NCI-H2196 (cell line): ENCODE measurements at regions not wholly inside any gene's neighbourhood (a gene's known extent, or its start where the extent isn't known, plus 50 kb on each side); places are given as distances from the start of the nearest gene placed in this dataset.

Experiments
- DNase-seq: peaks from one replicate; lab custom pipeline; 2025; ENCODE audit not compliant: unreplicated experiment; lab: John Stamatoyannopoulos, UW

GRCh38 chr14:87139299-87139698 is 853.7 kb downstream of the GALC start:
- no peak for DNase-seq

- no peak for DNase-seq
These were observed 859.7 kb downstream of the GALC start for GRCh38 chr14:87133073-87133801.

- no peak for DNase-seq
These were observed 861.1 kb downstream of the GALC start for GRCh38 chr14:87131879-87132278.

DNA sequence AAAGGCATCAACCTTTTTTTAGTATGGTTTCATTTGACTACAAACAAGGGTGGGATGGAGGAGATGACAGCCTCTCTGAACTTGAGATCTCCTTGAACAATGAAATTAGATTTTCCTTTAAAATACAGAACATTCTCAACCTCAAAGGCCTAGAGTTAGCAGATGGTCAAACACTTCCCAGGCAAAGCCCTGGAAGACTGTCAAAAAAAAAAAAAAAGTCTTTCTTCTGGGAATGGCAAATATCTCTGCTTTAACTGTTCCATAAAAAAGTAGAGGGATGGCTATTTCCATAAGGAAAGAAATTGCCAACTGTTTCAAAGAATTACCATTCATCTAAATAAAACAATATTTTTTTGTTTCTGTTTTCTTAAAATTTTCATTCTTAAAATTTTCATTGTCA is 870.8 kb downstream of the GALC start:
- DNase-seq = no peak

GRCh38 chr14:87121716-87122115 is 871.3 kb downstream of the GALC start:
- DNase-seq = no peak

DNA sequence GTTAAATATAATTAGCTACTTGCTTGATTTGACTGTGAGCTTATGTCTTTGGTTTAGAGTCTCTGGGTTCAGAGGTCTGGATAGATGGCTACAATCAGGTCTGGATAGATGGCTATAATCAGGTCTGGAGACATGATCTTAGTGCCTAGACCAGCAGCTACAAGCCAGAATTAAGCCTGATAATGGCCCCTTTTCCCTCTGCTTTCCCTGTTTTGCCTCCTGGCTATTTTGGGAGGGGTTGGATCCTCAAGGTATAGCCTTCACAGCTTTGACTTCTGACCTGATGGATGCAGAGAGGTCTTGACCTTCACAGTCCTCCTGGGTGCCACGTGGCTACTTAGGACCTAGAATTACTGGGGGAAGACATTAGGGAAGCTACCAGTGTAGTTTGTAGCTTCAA is 877.7 kb downstream of the GALC start:
- DNase-seq = no peak

DNA sequence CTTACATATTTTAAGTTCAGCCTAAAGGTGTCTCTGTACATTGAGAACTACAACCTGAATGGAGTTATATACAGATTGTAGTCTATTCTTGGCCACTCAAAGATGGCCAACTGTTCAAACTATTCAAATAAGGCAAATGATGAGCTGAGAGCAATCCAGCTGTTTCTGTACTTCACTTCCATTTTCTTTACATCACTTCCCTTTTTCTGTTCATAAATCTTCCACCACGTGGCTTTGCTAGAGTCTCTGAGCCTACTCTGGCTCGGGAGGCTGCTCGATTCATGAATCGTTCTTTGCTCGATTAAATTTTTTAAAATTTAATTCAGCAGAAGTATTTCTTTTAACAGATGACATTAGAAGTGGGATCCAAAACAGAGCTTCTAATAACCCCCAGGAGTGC is 879.7 kb downstream of the GALC start:
- DNase-seq = no peak

DNA sequence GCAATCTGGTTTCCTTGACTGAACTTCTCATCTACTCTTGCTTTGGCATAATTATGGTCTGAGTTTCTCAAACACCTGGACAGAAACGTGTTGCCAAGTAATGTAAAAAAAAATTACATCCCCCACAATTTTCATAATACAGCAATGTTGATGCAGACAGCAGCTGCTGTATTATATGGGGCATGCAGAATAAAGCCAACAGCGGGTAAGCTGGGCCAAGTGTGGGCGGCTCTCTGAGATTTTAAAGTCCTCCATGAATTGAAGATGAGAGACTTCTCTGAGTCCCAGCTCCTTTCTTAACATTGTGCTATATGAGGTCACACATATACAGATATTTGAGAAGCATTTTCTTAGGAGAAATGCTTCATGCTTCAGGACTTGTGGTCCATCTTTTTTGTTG is 881.2 kb downstream of the GALC start:
- DNase-seq = no peak

DNA sequence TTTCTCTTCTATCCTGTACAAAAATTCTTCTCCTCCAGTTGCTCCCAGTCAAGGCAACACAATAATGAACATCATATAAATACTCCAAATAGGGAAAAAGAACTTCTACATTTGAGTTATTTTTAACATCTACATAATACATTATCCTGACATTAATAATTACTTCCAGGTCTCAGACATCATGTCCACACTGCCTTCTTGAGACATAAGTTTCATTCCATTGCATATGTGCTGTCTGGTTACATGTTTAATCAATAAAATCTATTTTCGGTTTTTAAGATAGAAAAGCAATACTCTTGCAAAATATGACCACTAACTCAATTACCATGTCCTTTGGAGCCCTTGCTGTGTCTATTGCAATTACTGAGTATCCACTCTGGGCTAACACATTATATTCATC is 881.9 kb downstream of the GALC start:
- DNase-seq = no peak

GRCh38 chr14:87109271-87109670 is 883.7 kb downstream of the GALC start:
- no peak for DNase-seq

GRCh38 chr14:87108726-87109125 is 884.3 kb downstream of the GALC start:
- no peak for DNase-seq

DNA sequence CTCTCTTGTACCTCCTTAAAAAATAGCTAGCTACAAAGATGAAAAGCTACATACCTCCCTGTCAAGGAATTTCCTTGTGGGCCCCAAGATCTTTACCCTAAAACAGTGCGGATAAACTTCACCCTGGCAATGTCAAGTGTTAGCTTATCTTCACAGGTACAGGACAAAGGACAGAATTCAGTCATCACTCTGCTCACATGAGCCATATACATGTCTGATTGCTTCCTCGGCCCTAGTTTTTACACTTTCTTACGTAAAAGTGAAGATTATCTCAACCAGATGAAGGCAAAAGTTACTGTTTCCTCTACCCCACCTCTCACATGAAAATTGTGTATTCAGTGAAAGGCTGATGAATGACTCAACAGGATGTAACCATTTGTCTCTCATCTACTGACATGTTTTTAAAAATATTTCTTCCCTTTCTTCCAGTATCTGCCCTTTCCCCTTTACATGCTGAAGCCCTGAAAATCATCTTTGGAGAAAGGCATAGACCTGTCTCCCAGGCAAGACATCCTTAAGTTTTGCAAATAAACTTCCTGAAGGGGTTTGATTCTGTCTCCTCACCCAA is 890.1 kb downstream of the GALC start:
- no peak for DNase-seq

- no peak for DNase-seq
These were observed 896.0 kb downstream of the GALC start for GRCh38 chr14:87097015-87097414.

DNA sequence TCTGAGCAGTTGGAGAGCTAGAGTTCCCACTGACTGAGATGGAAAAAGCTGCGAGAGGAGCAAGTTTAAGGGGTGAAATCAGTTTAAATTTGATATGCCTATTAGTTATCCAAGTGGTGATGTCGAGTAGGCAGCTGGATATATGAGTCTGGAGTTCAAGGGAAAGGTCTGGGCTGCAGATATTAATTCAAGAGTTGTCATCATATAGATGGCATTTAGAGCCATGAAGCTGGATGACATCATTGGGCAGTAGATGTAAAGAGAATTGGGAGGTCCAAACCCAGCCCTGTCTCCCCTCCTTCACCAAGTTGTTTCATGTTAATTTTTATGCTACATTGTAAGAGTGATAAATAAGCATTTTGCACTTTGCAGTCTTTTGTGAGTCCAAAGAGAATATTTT is 898.1 kb downstream of the GALC start:
- no peak for DNase-seq

- DNase-seq = no peak
These were observed 904.4 kb downstream of the GALC start for GRCh38 chr14:87088588-87088987.

GRCh38 chr14:87087881-87088280 is 905.1 kb downstream of the GALC start:
- no peak for DNase-seq

- DNase-seq = no peak
These were observed 908.1 kb downstream of the GALC start for GRCh38 chr14:87084908-87085307.

DNA sequence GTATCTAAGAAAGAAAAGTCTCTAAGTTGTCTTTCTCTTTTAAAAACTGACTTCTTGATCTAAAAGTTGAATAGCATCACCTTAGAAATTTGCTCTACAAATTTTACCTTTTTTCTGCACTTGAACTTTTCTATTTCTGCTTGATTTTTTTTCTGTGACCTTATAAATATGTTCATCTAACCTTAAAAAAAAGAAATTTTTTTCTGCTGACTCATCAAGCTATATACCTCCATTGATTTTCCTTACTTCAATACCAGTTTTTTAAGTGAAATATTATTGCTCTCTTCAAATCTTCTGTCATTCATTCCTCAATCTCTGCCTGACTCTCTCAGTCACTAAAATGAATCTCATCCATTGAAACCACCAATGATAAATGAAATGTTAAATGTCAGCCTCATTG is 910.1 kb downstream of the GALC start:
- no peak for DNase-seq

DNA sequence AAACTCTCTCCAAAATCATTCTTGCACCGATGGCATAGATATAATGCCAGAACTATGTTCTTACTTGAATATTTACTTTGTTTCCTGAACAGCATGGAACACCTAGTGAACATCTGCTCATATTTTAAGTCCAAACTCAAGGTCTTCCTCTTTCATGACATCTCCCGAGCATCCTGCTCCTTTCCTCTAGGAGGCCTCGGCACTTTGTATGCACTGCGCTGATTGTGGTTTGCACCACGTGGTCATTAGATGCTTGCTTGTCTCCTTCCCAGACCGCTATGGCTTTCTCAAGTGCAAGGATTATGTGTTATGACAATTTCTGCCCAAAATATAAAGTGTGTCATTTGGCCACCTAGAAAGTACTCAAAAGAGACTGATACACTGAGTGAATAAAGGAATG is 912.0 kb downstream of the GALC start:
- DNase-seq = no peak

GRCh38 chr14:87080146-87080545 is 912.8 kb downstream of the GALC start:
- DNase-seq = no peak

DNA sequence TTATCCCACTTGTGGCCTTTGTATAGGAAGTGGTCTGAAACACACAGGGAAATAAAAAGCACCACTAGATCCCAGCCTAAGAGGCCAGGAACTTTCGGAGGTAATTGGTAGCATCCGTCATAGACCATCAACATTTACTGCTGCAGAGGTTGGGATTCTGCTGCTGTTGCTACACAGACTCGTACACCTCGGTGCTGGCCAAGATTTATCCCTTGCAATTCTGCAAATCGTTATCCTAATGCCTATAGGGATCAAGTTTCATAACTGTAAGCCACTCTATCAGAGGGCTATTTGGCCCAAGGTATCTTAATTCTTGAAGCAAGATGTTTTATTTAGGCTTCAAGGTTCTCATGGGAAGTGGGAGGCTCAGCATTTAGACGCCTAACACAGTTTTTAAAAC is 913.6 kb downstream of the GALC start:
- no peak for DNase-seq

DNA sequence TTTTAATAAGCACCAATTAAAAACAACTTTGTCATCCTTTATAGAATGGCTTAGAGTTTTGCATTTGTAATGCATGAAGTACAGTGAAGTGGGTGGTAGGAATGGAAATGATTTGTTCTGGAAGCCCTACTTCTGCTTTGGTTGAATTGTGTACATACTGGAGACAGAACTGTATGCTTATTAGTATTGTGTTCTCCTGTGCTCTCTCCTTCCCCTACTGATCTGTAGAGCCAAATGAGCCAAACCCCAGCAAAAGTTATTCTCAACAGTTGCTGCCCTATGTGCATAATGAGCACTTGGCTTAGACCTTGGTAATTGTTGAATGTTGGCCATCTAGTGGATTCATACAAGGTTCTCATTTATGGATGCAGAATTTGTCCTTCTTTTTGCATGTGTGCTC is 916.1 kb downstream of the GALC start:
- no peak for DNase-seq

GRCh38 chr14:87076146-87076545 is 916.8 kb downstream of the GALC start:
- DNase-seq = no peak
